Thyroid gland (tissue), 4 donors: ENCODE measurements at regions not wholly inside any gene's neighbourhood (a gene's known extent, or its start where the extent isn't known, plus 50 kb on each side); places are given as distances from the start of the nearest gene placed in this dataset.

Experiments used
- CTCF ChIP-seq, 6 experiments: fragments of 200-600 bp in 3 of 6; fragments of 450-650 bp in 3 of 6; sonication (generic) in 3 of 6; IDR thresholded peaks; one replicate each; pipeline ENCODE4 v1.5.1; 2016 to 2019; ENCODE audit warnings: antibody characterized with exemption in 6 of 6, mild to moderate bottlenecking in 2 of 6, inconsistent platforms in 1 of 6, moderate library complexity in 1 of 6
- POLR2A ChIP-seq, 2 donors: fragments of 450-650 bp; IDR thresholded peaks; one replicate each; pipeline ENCODE4 v1.6.1; 2017; ENCODE audit warnings: antibody characterized with exemption in 2 of 2, mild to moderate bottlenecking in 2 of 2, moderate library complexity in 1 of 2

- no peak for TF ChIP-seq CTCF (IDR thresholded peaks at IDR 0.05)
- no peak for TF ChIP-seq POLR2A (IDR thresholded peaks at IDR 0.05)
These were observed 76.8 kb upstream of the PCSK1 start for GRCh38 chr5:96509721-96510350.
